Neural crest cell (in vitro differentiated cells): ENCODE measurements at regions not wholly inside any gene's neighbourhood (a gene's known extent, or its start where the extent isn't known, plus 50 kb on each side); places are given as distances from the start of the nearest gene placed in this dataset.

ENCODE experiments used
- DNase-seq: peaks from one replicate; pipeline ENCODE4 v3.0.0; 2021; ENCODE audit warnings: low read depth, mixed read lengths, low spot score
- H3K27ac Mint-ChIP-seq: one replicate; pipeline ENCODE4 v1.8.0; 2021; ENCODE audit warnings: mild to moderate bottlenecking, mixed read lengths; ENCODE audit not compliant: unreplicated experiment
- H3K27me3 Mint-ChIP-seq: 2 replicates; pipeline ENCODE4 v1.8.0; 2021; ENCODE audit warnings: low read depth, mild to moderate bottlenecking, mixed read lengths
- H3K36me3 Mint-ChIP-seq: 2 replicates; pipeline ENCODE4 v1.8.0; 2021; ENCODE audit warnings: low read depth, mild to moderate bottlenecking, mixed read lengths
- H3K4me1 Mint-ChIP-seq: 2 replicates; pipeline ENCODE4 v1.8.0; 2021; ENCODE audit warnings: mixed read lengths
- H3K4me3 Mint-ChIP-seq: one replicate; pipeline ENCODE4 v1.8.0; 2021; ENCODE audit warnings: mild to moderate bottlenecking, mixed read lengths
- H3K9me3 Mint-ChIP-seq: 2 replicates; pipeline ENCODE4 v1.8.0; 2021; ENCODE audit warnings: mixed read lengths
- CTCF ChIP-seq: fragments of 200-600 bp; sonication (generic); conservative IDR thresholded peaks from 2 replicates; pipeline ENCODE4 v1.5.0; 2021; ENCODE audit warnings: antibody characterized with exemption, mild to moderate bottlenecking

GRCh38 chr18:7512348-7512747 lies 54.8 kb upstream of the PTPRM start:
- H3K9me3 Mint-ChIP-seq, result no peaks in the 10 kb centered on the region
- no peak for TF ChIP-seq CTCF
- H3K4me1 Mint-ChIP-seq, result no peaks in the 10 kb centered on the region
- no peak overlapping the region for H3K27ac Mint-ChIP-seq
- no peaks in the 10 kb centered on the region for H3K27me3 Mint-ChIP-seq
- no peaks in the 10 kb centered on the region for H3K36me3 Mint-ChIP-seq
- no peak overlapping the region for H3K4me3 Mint-ChIP-seq
- no peak for DNase-seq

GRCh38 chr18:7512990-7513389 lies 54.1 kb upstream of the PTPRM start:
- DNase-seq, result no peak
- Mint-ChIP-seq H3K27ac (no peak overlapping the region), H3K36me3 (no peaks in the 10 kb centered on the region), H3K4me1 (no peaks in the 10 kb centered on the region), H3K9me3 (no peaks in the 10 kb centered on the region), H3K4me3 (no peak overlapping the region), H3K27me3 (no peaks in the 10 kb centered on the region)
- TF ChIP-seq CTCF, result no peak

GRCh38 chr18:7514796-7515440 lies 52.2 kb upstream of the PTPRM start:
- DNase-seq, result no peak
- no peaks in the 10 kb centered on the region for H3K36me3 Mint-ChIP-seq
- H3K4me3 Mint-ChIP-seq, result no peak overlapping the region
- TF ChIP-seq CTCF, result no peak
- peaks cover 9% of the 10 kb centered on the region for H3K4me1 Mint-ChIP-seq
- no peaks in the 10 kb centered on the region for H3K9me3 Mint-ChIP-seq
- no peak overlapping the region for H3K27ac Mint-ChIP-seq
- H3K27me3 Mint-ChIP-seq, result no peaks in the 10 kb centered on the region

- Mint-ChIP-seq H3K36me3 (no peaks in the 10 kb centered on the region), H3K9me3 (no peaks in the 10 kb centered on the region), H3K4me3 (no peak overlapping the region), H3K27ac (no peak overlapping the region), H3K27me3 (no peaks in the 10 kb centered on the region), H3K4me1 (peaks cover 9% of the 10 kb centered on the region)
- no peak for TF ChIP-seq CTCF
- no peak for DNase-seq
Observed at GRCh38 chr18:7516266-7517117, 50.6 kb upstream of the PTPRM start.
